ENCODE measurements at regions not wholly inside any gene's neighbourhood (a gene's known extent, or its start where the extent isn't known, plus 50 kb on each side); places are given as distances from the start of the nearest gene placed in this dataset.

DNA sequence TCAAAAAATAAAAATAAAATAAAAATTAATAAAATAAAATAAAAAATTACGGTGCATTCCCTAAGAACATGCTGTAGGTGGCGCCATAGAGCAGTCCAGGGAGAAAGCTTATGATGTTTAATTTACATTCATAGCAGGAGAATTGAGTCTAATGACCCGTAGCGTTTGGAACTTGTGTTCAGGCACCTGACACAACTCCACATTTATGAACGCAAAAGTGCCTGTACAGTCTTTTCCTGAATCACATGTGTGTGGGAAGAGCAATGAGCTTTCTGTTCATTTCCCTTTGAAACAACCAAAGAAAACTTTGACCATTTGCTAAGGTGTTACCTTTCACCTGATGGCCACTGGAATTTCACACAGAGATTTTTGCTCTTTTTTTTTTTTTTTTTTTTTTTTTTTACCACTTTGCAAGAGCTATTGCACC lies 60.6 kb upstream of the KCNA1 start:
- H3K9me3 ChIP-seq (replicated peaks; ENCODE audit: control insufficient read depth, insufficient read depth, low read length): no peaks in the 10 kb centered on the region
- H4K20me1 ChIP-seq (replicated peaks; ENCODE audit: control insufficient read depth, extremely low read depth, insufficient read depth, low read length): no peaks in the 10 kb centered on the region
- no peak overlapping the region for H3K9ac ChIP-seq (replicated peaks; ENCODE audit: extremely low read depth, insufficient read depth, low read length)
- H3K4me3 ChIP-seq (replicated peaks in 1 of 3; ENCODE audit: insufficient read depth in 1 of 3, low read depth in 1 of 3, low read length in 3 of 3): no peak overlapping the region
- no peak overlapping the region for H3K4me2 ChIP-seq (ENCODE audit: insufficient read depth, low read length)
- CTCF ChIA-PET: interaction anchor here (0.6 to 1.4 kb wide), 21 partner anchors 8 to 1077 kb away, joined by 3 to 18 read pairs (median 4); partner anchors contain the start of gene DYRK4
- dilution Hi-C loops (cut with MboI; ENCODE audit: extremely low pct_ligation_motif_present, low sequenced_read_pairs): no loop called here
- no peak overlapping the region for H2AFZ ChIP-seq (ENCODE audit: low read depth, low read length)
- no TSS peak for BruUV-seq (replicated peaks)
- no peaks in the 10 kb centered on the region for H3K4me1 ChIP-seq (ENCODE audit: control insufficient read depth, extremely low read depth, insufficient read depth, low read length)
- DNase-seq (ENCODE audit: low read depth, low spot score) (peak; percentile 32), FAIRE-seq (peak; percentile 71)
- H3K27ac ChIP-seq (ENCODE audit: insufficient read depth, low read depth, low read length): no peak overlapping the region
- no peak for TF ChIP-seq GATA2 (IDR thresholded peaks at IDR 0.05; ENCODE audit: insufficient read depth, insufficient read length, low read depth, low read length)
- peak; percentile 55 to 65 for TF ChIP-seq CTCF (IDR thresholded peaks at IDR 0.05; ENCODE audit: extremely low read depth in 1 of 2, insufficient read depth in 1 of 2, low read depth in 1 of 2, low read length in 2 of 2)
- H3K27me3 ChIP-seq (ENCODE audit: control insufficient read depth in 2 of 2, insufficient read depth in 2 of 2, low read length in 2 of 2): no peaks in the 10 kb centered on the region
- H3K9me1 ChIP-seq (replicated peaks; ENCODE audit: control insufficient read depth, extremely low read depth, insufficient read depth, low read length): no peaks in the 10 kb centered on the region
- no peaks in the 10 kb centered on the region for H3K36me3 ChIP-seq (ENCODE audit: control insufficient read depth in 2 of 2, extremely low read depth in 1 of 2, insufficient read depth in 2 of 2, low read length in 2 of 2)
- POLR2A ChIA-PET: no interaction called here
- intact Hi-C loops (cut with micrococcal nuclease): no loop called here
- no peaks in the 10 kb centered on the region for H3K79me2 ChIP-seq (ENCODE audit: control insufficient read depth, insufficient read depth, low read length)

DNA sequence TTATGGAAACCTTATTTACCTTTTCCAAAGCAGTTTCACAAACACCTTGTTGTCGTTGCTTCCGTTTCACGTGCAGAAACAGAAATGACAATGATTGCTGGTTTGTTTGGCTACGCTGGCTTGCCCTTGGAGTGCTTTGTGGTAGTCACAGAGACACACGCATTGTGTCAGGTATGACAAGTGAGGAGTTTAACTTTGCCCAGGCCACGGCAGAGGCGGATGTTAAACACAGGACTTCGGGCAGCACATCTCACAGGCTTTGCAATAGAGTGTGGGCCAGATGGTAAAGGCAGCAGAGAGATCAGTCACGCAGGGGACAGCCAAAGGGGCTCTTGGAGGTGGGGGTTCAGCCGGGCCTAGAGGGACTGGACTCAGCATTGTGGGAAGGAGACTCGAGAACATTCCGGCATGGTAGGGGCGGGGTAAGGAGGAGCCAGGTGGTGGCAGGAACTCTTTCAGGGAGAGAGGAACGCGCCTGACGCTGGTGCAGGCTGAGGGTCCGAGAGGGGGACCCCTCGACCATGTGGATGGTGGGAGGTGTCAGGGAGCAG lies 59.8 kb upstream of the KCNA1 start:
- Histone ChIP-seq H3K79me2 (ENCODE audit: control insufficient read depth, insufficient read depth, low read length) (no peaks in the 10 kb centered on the region), H3K27ac (ENCODE audit: insufficient read depth, low read depth, low read length) (no peak overlapping the region), H3K4me1 (ENCODE audit: control insufficient read depth, extremely low read depth, insufficient read depth, low read length) (no peaks in the 10 kb centered on the region), H3K9me1 (replicated peaks; ENCODE audit: control insufficient read depth, extremely low read depth, insufficient read depth, low read length) (no peaks in the 10 kb centered on the region), H3K4me3 (replicated peaks in 1 of 3; ENCODE audit: insufficient read depth in 1 of 3, low read depth in 1 of 3, low read length in 3 of 3) (no peak overlapping the region), H3K36me3 (ENCODE audit: control insufficient read depth in 2 of 2, extremely low read depth in 1 of 2, insufficient read depth in 2 of 2, low read length in 2 of 2) (no peaks in the 10 kb centered on the region), H3K9ac (replicated peaks; ENCODE audit: extremely low read depth, insufficient read depth, low read length) (no peak overlapping the region), H3K4me2 (ENCODE audit: insufficient read depth, low read length) (no peak overlapping the region), H3K27me3 (ENCODE audit: control insufficient read depth in 2 of 2, insufficient read depth in 2 of 2, low read length in 2 of 2) (no peaks in the 10 kb centered on the region), H3K9me3 (replicated peaks; ENCODE audit: control insufficient read depth, insufficient read depth, low read length) (no peaks in the 10 kb centered on the region), H2AFZ (ENCODE audit: low read depth, low read length) (no peak overlapping the region), H4K20me1 (replicated peaks; ENCODE audit: control insufficient read depth, extremely low read depth, insufficient read depth, low read length) (no peaks in the 10 kb centered on the region)
- TF ChIP-seq POLR2AphosphoS5 (IDR thresholded peaks at IDR 0.05; ENCODE audit: insufficient read depth, low read depth, low read length) (no peak), GATA2 (IDR thresholded peaks at IDR 0.05; ENCODE audit: insufficient read depth, insufficient read length, low read depth, low read length) (no peak), POLR2A (IDR thresholded peaks at IDR 0.05; ENCODE audit: low read depth, low read length) (no peak), FOS (IDR thresholded peaks at IDR 0.05; ENCODE audit: borderline replicate concordance, insufficient read depth, low read length) (no peak), MYC (IDR thresholded peaks at IDR 0.05; ENCODE audit: low read depth, low read length) (no peak)
- intact Hi-C loops (cut with micrococcal nuclease): no loop called here
- no peak for DNase-seq (ENCODE audit: low read depth, low spot score)
- POLR2A ChIA-PET: no interaction called here
- CTCF ChIA-PET: interaction anchor here (1.1 to 1.4 kb wide), 7 partner anchors 8 to 231 kb away, joined by 3 to 18 read pairs (median 4); no protein-coding TSS in a partner anchor
- FAIRE-seq: no peak
- BruUV-seq (replicated peaks): no TSS peak
- dilution Hi-C loops (cut with MboI; ENCODE audit: extremely low pct_ligation_motif_present, low sequenced_read_pairs): no loop called here

Measured in endothelial cell of umbilical vein (primary cell).